ENCODE measurements at regions not wholly inside any gene's neighbourhood (a gene's known extent, or its start where the extent isn't known, plus 50 kb on each side); places are given as distances from the start of the nearest gene placed in this dataset.

GRCh38 chr6:82068721-82069120 lies 178.8 kb downstream of the IBTK start:
- DNase-seq = no peak

- no peak for DNase-seq
Measured at GRCh38 chr6:82066991-82067411, 180.5 kb downstream of the IBTK start.

- no peak for DNase-seq
Measured at GRCh38 chr6:82066196-82066595, 181.3 kb downstream of the IBTK start.

- DNase-seq = no peak
Measured at GRCh38 chr6:82063574-82063973, 184.0 kb downstream of the IBTK start.

GRCh38 chr6:82062219-82062618 lies 185.3 kb downstream of the IBTK start:
- no peak for DNase-seq

- no peak for DNase-seq
Measured at GRCh38 chr6:82057846-82058554, 189.5 kb downstream of the IBTK start.

GRCh38 chr6:82056567-82056966 lies 191.0 kb downstream of the IBTK start:
- no peak for DNase-seq

GRCh38 chr6:82045965-82046756 lies 201.4 kb downstream of the IBTK start:
- DNase-seq = no peak

GRCh38 chr6:82040405-82041221 lies 206.9 kb downstream of the IBTK start:
- no peak for DNase-seq

GRCh38 chr6:82038631-82039030 lies 208.9 kb downstream of the IBTK start:
- no peak for DNase-seq

GRCh38 chr6:82035526-82035925 lies 212.0 kb downstream of the IBTK start:
- no peak for DNase-seq

- DNase-seq = no peak
Measured at GRCh38 chr6:82033631-82034211, 213.8 kb downstream of the IBTK start.

- DNase-seq = no peak
Measured at GRCh38 chr6:82032444-82032843, 215.1 kb downstream of the IBTK start.

GRCh38 chr6:82030761-82031503 lies 216.6 kb downstream of the IBTK start:
- DNase-seq = no peak

GRCh38 chr6:82030301-82030700 lies 217.2 kb downstream of the IBTK start:
- no peak for DNase-seq

GRCh38 chr6:82025271-82025670 lies 222.3 kb downstream of the IBTK start:
- no peak for DNase-seq

GRCh38 chr6:82022614-82023129 lies 224.9 kb downstream of the IBTK start:
- no peak for DNase-seq

- no peak for DNase-seq
Measured at GRCh38 chr6:82017773-82018172, 229.8 kb downstream of the IBTK start.

- DNase-seq = no peak
Measured at GRCh38 chr6:82017288-82017687, 230.3 kb downstream of the IBTK start.

- no peak for DNase-seq
Measured at GRCh38 chr6:82015526-82015925, 232.0 kb downstream of the IBTK start.

GRCh38 chr6:82015043-82015442 lies 232.5 kb downstream of the IBTK start:
- no peak for DNase-seq
